CD4-positive, alpha-beta memory T cell (primary cell): ENCODE measurements at regions not wholly inside any gene's neighbourhood (a gene's known extent, or its start where the extent isn't known, plus 50 kb on each side); places are given as distances from the start of the nearest gene placed in this dataset.
"Not testable (repeated sequence)": the region's sequence is repeated elsewhere in the genome, so short reads cannot be mapped to it uniquely, and the experiment has no call there.

Experiments
- CTCF ChIA-PET: fragments of 350-600 bp; sonication (Branson Sonifier 250); formaldehyde crosslinking; loops from one replicate; lab custom pipeline; 2021; ENCODE audit warnings: inconsistent platforms; ENCODE audit not compliant: partially characterized antibody; lab: Charles Lee
- POLR2A ChIA-PET: fragments of 350-600 bp; sonication (Branson Sonifier 250); formaldehyde crosslinking; loops from one replicate; lab custom pipeline; 2021; ENCODE audit not compliant: partially characterized antibody; lab: Charles Lee
- DNase-seq, 5 donors: peaks; one replicate each; pipeline versions ENCODE4 v3.0.0 to v3.0.0-alpha.2; 2020 to 2022; ENCODE audit warnings: mixed read lengths in 1 of 5
- H3K27ac ChIP-seq: one replicate; pipeline ENCODE4 v1.7.0; 2013; ENCODE audit warnings: low read depth, low read length
- H3K27me3 ChIP-seq: 2 replicates; pipeline ENCODE4 v1.7.0; 2013; ENCODE audit warnings: mild to moderate bottlenecking, low read length, moderate library complexity; ENCODE audit not compliant: insufficient read depth
- H3K36me3 ChIP-seq: 2 replicates; pipeline ENCODE4 v1.7.0; 2013; ENCODE audit warnings: mild to moderate bottlenecking, low read length, moderate library complexity; ENCODE audit not compliant: insufficient read depth
- H3K4me1 ChIP-seq: 2 replicates; pipeline ENCODE4 v1.7.0; 2013; ENCODE audit warnings: mild to moderate bottlenecking, low read length, moderate library complexity; ENCODE audit not compliant: insufficient read depth
- H3K4me3 ChIP-seq, 2 donors: one replicate each; pipeline ENCODE4 v1.7.0; 2013; ENCODE audit warnings: low read length in 2 of 2, mild to moderate bottlenecking in 1 of 2
- H3K9me3 ChIP-seq, 2 donors: one replicate each; pipeline ENCODE4 v1.7.0; 2013; ENCODE audit warnings: low read length in 2 of 2, control low read depth in 1 of 2; ENCODE audit not compliant: control insufficient read depth in 1 of 2
- H3K27ac Mint-ChIP-seq, 7 donors: one replicate each; pipeline ENCODE4 v1.8.0; 2020 to 2021; ENCODE audit warnings: mixed read lengths in 7 of 7, mild to moderate bottlenecking in 6 of 7, inconsistent platforms in 3 of 7, moderate library complexity in 3 of 7
- H3K27me3 Mint-ChIP-seq, 2 donors: one replicate each; pipeline ENCODE4 v1.8.0; 2020 to 2021; ENCODE audit warnings: mixed read lengths in 2 of 2
- H3K36me3 Mint-ChIP-seq, 2 donors: one replicate each; pipeline ENCODE4 v1.8.0; 2020 to 2021; ENCODE audit warnings: mixed read lengths in 2 of 2, inconsistent platforms in 1 of 2, mild to moderate bottlenecking in 1 of 2
- H3K4me1 Mint-ChIP-seq, 4 donors: one replicate each; pipeline ENCODE4 v1.8.0; 2020 to 2021; ENCODE audit warnings: mixed read lengths in 4 of 4, mild to moderate bottlenecking in 1 of 4
- H3K4me3 Mint-ChIP-seq, 8 donors: one replicate each; pipeline ENCODE4 v1.8.0; 2020 to 2021; ENCODE audit warnings: mixed read lengths in 8 of 8, mild to moderate bottlenecking in 7 of 8, moderate library complexity in 6 of 8, inconsistent platforms in 3 of 8
- H3K9me3 Mint-ChIP-seq, 8 donors: one replicate each; pipeline ENCODE4 v1.8.0; 2020 to 2021; ENCODE audit warnings: mixed read lengths in 8 of 8, mild to moderate bottlenecking in 5 of 8, inconsistent platforms in 3 of 8, moderate library complexity in 1 of 8
- intact Hi-C: fragments of 100-400 bp; cut with micrococcal nuclease; formaldehyde crosslinking; loops from one replicate; pipeline ENCODE4 v1.15.1; 2023

- H3K9me3 Mint-ChIP-seq, H3K9me3 ChIP-seq, H3K27ac Mint-ChIP-seq, POLR2A ChIA-PET, H3K4me1 Mint-ChIP-seq, intact Hi-C loops, H3K36me3 ChIP-seq, H3K27me3 ChIP-seq, CTCF ChIA-PET, H3K4me1 ChIP-seq, H3K27ac ChIP-seq, H3K27me3 Mint-ChIP-seq, H3K4me3 Mint-ChIP-seq, H3K4me3 ChIP-seq, DNase-seq: not testable (repeated sequence)
- H3K36me3 Mint-ChIP-seq, result peaks cover 3 to 12% of the 10 kb centered on the region in 2 donors
Observed at GRCh38 chr1:186223-186622, 265.3 kb downstream of the OR4F29 start.

- CTCF ChIA-PET, H3K27me3 ChIP-seq, H3K36me3 ChIP-seq, H3K4me3 ChIP-seq, H3K4me1 ChIP-seq, H3K27ac ChIP-seq, DNase-seq, H3K9me3 Mint-ChIP-seq, H3K9me3 ChIP-seq, H3K27ac Mint-ChIP-seq, H3K4me1 Mint-ChIP-seq, H3K27me3 Mint-ChIP-seq, H3K4me3 Mint-ChIP-seq, H3K36me3 Mint-ChIP-seq, POLR2A ChIA-PET, intact Hi-C loops: not testable (repeated sequence)
Observed at GRCh38 chr1:185526-185925, 266.0 kb downstream of the OR4F29 start.

- H3K27me3 ChIP-seq, H3K36me3 Mint-ChIP-seq, intact Hi-C loops, H3K4me1 ChIP-seq, H3K4me3 Mint-ChIP-seq, H3K27me3 Mint-ChIP-seq, POLR2A ChIA-PET, H3K36me3 ChIP-seq, CTCF ChIA-PET, H3K9me3 ChIP-seq, H3K4me1 Mint-ChIP-seq, H3K27ac ChIP-seq, H3K9me3 Mint-ChIP-seq, H3K4me3 ChIP-seq: not testable (repeated sequence)
- H3K27ac Mint-ChIP-seq, result peak overlapping the region in 1 of 7 donors; percentile 61
- DNase-seq, result peak in 1 of 5 donors; percentile 31
Observed at GRCh38 chr1:184336-184686, 267.2 kb downstream of the OR4F29 start.

GRCh38 chr1:183620-184335, 267.7 kb downstream of the OR4F29 start:
- H3K27me3 Mint-ChIP-seq, H3K9me3 Mint-ChIP-seq, CTCF ChIA-PET, H3K27me3 ChIP-seq, H3K27ac Mint-ChIP-seq, H3K9me3 ChIP-seq, H3K4me3 ChIP-seq, H3K4me3 Mint-ChIP-seq, intact Hi-C loops, H3K27ac ChIP-seq, POLR2A ChIA-PET, H3K36me3 Mint-ChIP-seq, H3K36me3 ChIP-seq, H3K4me1 ChIP-seq, DNase-seq, H3K4me1 Mint-ChIP-seq: not testable (repeated sequence)

GRCh38 chr1:183081-183480, 268.4 kb downstream of the OR4F29 start:
- H3K36me3 Mint-ChIP-seq, H3K27ac ChIP-seq, H3K4me3 Mint-ChIP-seq, H3K27me3 ChIP-seq, CTCF ChIA-PET, H3K36me3 ChIP-seq, H3K4me1 ChIP-seq, DNase-seq, H3K4me1 Mint-ChIP-seq, H3K27ac Mint-ChIP-seq, H3K27me3 Mint-ChIP-seq, H3K9me3 ChIP-seq, POLR2A ChIA-PET, H3K9me3 Mint-ChIP-seq, intact Hi-C loops, H3K4me3 ChIP-seq: not testable (repeated sequence)

- H3K4me1 ChIP-seq, H3K9me3 ChIP-seq, H3K4me3 Mint-ChIP-seq, H3K27ac Mint-ChIP-seq, H3K4me1 Mint-ChIP-seq, H3K36me3 Mint-ChIP-seq, H3K27me3 ChIP-seq, DNase-seq, H3K27me3 Mint-ChIP-seq, intact Hi-C loops, POLR2A ChIA-PET, H3K4me3 ChIP-seq, H3K9me3 Mint-ChIP-seq, H3K27ac ChIP-seq, CTCF ChIA-PET, H3K36me3 ChIP-seq: not testable (repeated sequence)
Observed at GRCh38 chr1:182631-183030, 268.8 kb downstream of the OR4F29 start.

- H3K4me3 ChIP-seq, H3K4me1 ChIP-seq, H3K9me3 Mint-ChIP-seq, H3K27me3 Mint-ChIP-seq, H3K27ac ChIP-seq, H3K4me3 Mint-ChIP-seq, CTCF ChIA-PET, H3K27me3 ChIP-seq, POLR2A ChIA-PET, H3K4me1 Mint-ChIP-seq, H3K9me3 ChIP-seq, H3K36me3 ChIP-seq, intact Hi-C loops, H3K36me3 Mint-ChIP-seq: not testable (repeated sequence)
- H3K27ac Mint-ChIP-seq, result peak overlapping the region in 1 of 7 donors; percentile 54
- peak; percentile 33 to 72 (median 53) for DNase-seq
Observed at GRCh38 chr1:181247-182216, 269.9 kb downstream of the OR4F29 start.
